Gastrocnemius medialis (tissue), 4 donors: ENCODE measurements at regions not wholly inside any gene's neighbourhood (a gene's known extent, or its start where the extent isn't known, plus 50 kb on each side); places are given as distances from the start of the nearest gene placed in this dataset.

Source experiments
- POLR2A ChIP-seq, 2 donors: fragments of 450-650 bp; IDR thresholded peaks; one replicate each; pipeline ENCODE4 v1.6.1; 2017; ENCODE audit warnings: antibody characterized with exemption in 2 of 2, mild to moderate bottlenecking in 2 of 2, moderate library complexity in 2 of 2
- TF ChIP-seq, protein P1 (sequence below), 5 experiments: fragments of 450-650 bp in 3 of 5; fragments of 200-600 bp in 2 of 5; sonication (generic) in 2 of 5; IDR thresholded peaks in 4 of 5; conservative IDR thresholded peaks in 1 of 5; 1 replicate in 4 of 5; 2 replicates in 1 of 5; pipeline ENCODE4 v1.5.1; 2016 to 2019; ENCODE audit warnings: antibody characterized with exemption in 5 of 5, mild to moderate bottlenecking in 3 of 5, moderate library complexity in 3 of 5

GRCh38 chr16:62816971-62817519 is 780.8 kb upstream of the CDH8 start:
- TF ChIP-seq POLR2A (IDR thresholded peaks at IDR 0.05): no peak
- TF ChIP-seq, protein P1, sequence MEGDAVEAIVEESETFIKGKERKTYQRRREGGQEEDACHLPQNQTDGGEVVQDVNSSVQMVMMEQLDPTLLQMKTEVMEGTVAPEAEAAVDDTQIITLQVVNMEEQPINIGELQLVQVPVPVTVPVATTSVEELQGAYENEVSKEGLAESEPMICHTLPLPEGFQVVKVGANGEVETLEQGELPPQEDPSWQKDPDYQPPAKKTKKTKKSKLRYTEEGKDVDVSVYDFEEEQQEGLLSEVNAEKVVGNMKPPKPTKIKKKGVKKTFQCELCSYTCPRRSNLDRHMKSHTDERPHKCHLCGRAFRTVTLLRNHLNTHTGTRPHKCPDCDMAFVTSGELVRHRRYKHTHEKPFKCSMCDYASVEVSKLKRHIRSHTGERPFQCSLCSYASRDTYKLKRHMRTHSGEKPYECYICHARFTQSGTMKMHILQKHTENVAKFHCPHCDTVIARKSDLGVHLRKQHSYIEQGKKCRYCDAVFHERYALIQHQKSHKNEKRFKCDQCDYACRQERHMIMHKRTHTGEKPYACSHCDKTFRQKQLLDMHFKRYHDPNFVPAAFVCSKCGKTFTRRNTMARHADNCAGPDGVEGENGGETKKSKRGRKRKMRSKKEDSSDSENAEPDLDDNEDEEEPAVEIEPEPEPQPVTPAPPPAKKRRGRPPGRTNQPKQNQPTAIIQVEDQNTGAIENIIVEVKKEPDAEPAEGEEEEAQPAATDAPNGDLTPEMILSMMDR (IDR thresholded peaks at IDR 0.05 in 4 of 5, conservative IDR thresholded peaks at IDR 0.05 in 1 of 5): no peak
